A549 (cell line): ENCODE measurements at regions not wholly inside any gene's neighbourhood (a gene's known extent, or its start where the extent isn't known, plus 50 kb on each side); places are given as distances from the start of the nearest gene placed in this dataset.

Source experiments
- ATAC-seq, 2 experiments: fragments of 200-7000 bp in 1 of 2; fragments of >200 bp in 1 of 2; cut with Nextera tagmentation in 1 of 2; cut with Tn5 transposase in 1 of 2; 3 replicates each; pipeline versions ENCODE4 v1.8.0 to v1.9.1; 2018 to 2020; ENCODE audit warnings: mild to moderate bottlenecking in 1 of 2, moderate library complexity in 1 of 2
- CTCF ChIA-PET: fragments of 300-600 bp; sonication (Branson Sonifier 250); formaldehyde crosslinking; extraction: SDS; loops from one replicate; lab custom pipeline; 2021; ENCODE audit warnings: antibody characterized with exemption, inconsistent platforms; lab: Yijun Ruan, JAX
- POLR2A ChIA-PET: fragments of 350-600 bp; formaldehyde crosslinking; extraction: SDS; loops from one replicate; lab custom pipeline; 2021; ENCODE audit warnings: antibody characterized with exemption, inconsistent platforms; lab: Yijun Ruan, JAX
- DNase-seq, 2 experiments: peaks; one replicate each; pipeline versions ENCODE4 v3.0.0 to v3.0.0-alpha.2; 2011 to 2016; ENCODE audit warnings: low read depth in 1 of 2, low spot score in 1 of 2
- FAIRE-seq: peaks from 2 replicates; lab custom pipeline; 2011; peaks lifted over from hg19 to GRCh38; lab: Jason Lieb, UNC
- H3K27ac ChIP-seq, 2 experiments: fragments of >200 bp; sonication (Bioruptor Twin); formaldehyde crosslinking; 3 replicates each; pipeline ENCODE4 v1.5.1; 2016 to 2017
- H3K4me1 ChIP-seq: fragments of >200 bp; sonication (Bioruptor Twin); formaldehyde crosslinking; 3 replicates; pipeline ENCODE4 v1.6.1; 2016
- H3K4me2 ChIP-seq: fragments of >200 bp; sonication (Bioruptor Twin); formaldehyde crosslinking; 3 replicates; pipeline ENCODE4 v1.6.1; 2016
- H3K4me3 ChIP-seq: fragments of >200 bp; sonication (Bioruptor Twin); formaldehyde crosslinking; 3 replicates; pipeline ENCODE4 v1.5.1; 2016
- H3K9me3 ChIP-seq: fragments of >200 bp; sonication (Bioruptor Twin); formaldehyde crosslinking; 3 replicates; pipeline ENCODE4 v1.6.1; 2016
- BHLHE40 ChIP-seq: IDR thresholded peaks from 2 replicates; pipeline ENCODE4 v1.6.1; 2012; ENCODE audit warnings: low read depth, low read length, inconsistent platforms
- CBX8 ChIP-seq: fragments of 200-600 bp; sonication (generic); IDR thresholded peaks from 2 replicates; pipeline ENCODE4 v1.6.1; 2016
- CHD4 ChIP-seq: fragments of 200-600 bp; sonication (generic); IDR thresholded peaks from 2 replicates; pipeline ENCODE4 v1.6.1; 2016; ENCODE audit warnings: antibody characterized with exemption, mild to moderate bottlenecking, borderline replicate concordance
- EHF ChIP-seq: fragments of 250-450 bp; sonication (Bioruptor Pico); IDR thresholded peaks from 2 replicates; pipeline ENCODE4 v1.5.0; 2020; ENCODE audit warnings: mild to moderate bottlenecking
- FOSB ChIP-seq: fragments of 250-450 bp; sonication (Bioruptor Pico); IDR thresholded peaks from 2 replicates; pipeline ENCODE4 v1.5.0; 2020; ENCODE audit warnings: mild to moderate bottlenecking, moderate library complexity
- HEYL ChIP-seq: fragments of 250-450 bp; sonication (Bioruptor Pico); IDR thresholded peaks from 2 replicates; pipeline ENCODE4 v1.8.0; 2021; ENCODE audit warnings: mild to moderate bottlenecking, moderate library complexity
- JUNB ChIP-seq: fragments of >200 bp; sonication (Bioruptor Twin); formaldehyde crosslinking; IDR thresholded peaks from 2 replicates; pipeline ENCODE4 v1.6.1; 2016
- KDM1A ChIP-seq: fragments of 200-600 bp; sonication (generic); IDR thresholded peaks from 2 replicates; pipeline ENCODE4 v1.6.1; 2016; ENCODE audit warnings: low read depth, mild to moderate bottlenecking
- KDM5A ChIP-seq: fragments of 200-600 bp; sonication (generic); IDR thresholded peaks from 2 replicates; pipeline ENCODE4 v1.6.1; 2016; ENCODE audit warnings: antibody characterized with exemption, mild to moderate bottlenecking
- MAFK ChIP-seq: fragments of 450-650 bp; IDR thresholded peaks from 2 replicates; pipeline ENCODE4 v1.6.1; 2014; ENCODE audit not compliant: partially characterized antibody
- MAZ ChIP-seq: fragments of 150-350 bp; IDR thresholded peaks from 2 replicates; pipeline ENCODE4 v1.6.1; 2014; ENCODE audit warnings: antibody characterized with exemption, low read depth, low read length, borderline replicate concordance
- MYC ChIP-seq: IDR thresholded peaks from 2 replicates; pipeline ENCODE4 v1.6.1; 2012; ENCODE audit warnings: mild to moderate bottlenecking, inconsistent platforms, low read length, improper control_type of control experiment, borderline replicate concordance
- PHF8 ChIP-seq: fragments of 200-600 bp; sonication (generic); IDR thresholded peaks from 2 replicates; pipeline ENCODE4 v1.6.1; 2016; ENCODE audit warnings: low read depth, mild to moderate bottlenecking, antibody characterized with exemption, moderate library complexity, borderline replicate concordance
- POLR2A ChIP-seq: IDR thresholded peaks from 2 replicates; pipeline ENCODE4 v1.6.1; 2012; ENCODE audit warnings: mild to moderate bottlenecking, low read length
- RAD21 ChIP-seq, 2 experiments: fragments of >200 bp in 1 of 2; sonication (Bioruptor Twin) in 1 of 2; formaldehyde crosslinking in 1 of 2; IDR thresholded peaks in 1 of 2; conservative IDR thresholded peaks in 1 of 2; 2 replicates in 1 of 2; 3 replicates in 1 of 2; pipeline ENCODE4 v1.6.1; 2012 to 2018; ENCODE audit warnings: inconsistent platforms in 1 of 2
- RFX5 ChIP-seq: fragments of 450-650 bp; IDR thresholded peaks from 2 replicates; pipeline ENCODE4 v1.7.1; 2014; ENCODE audit warnings: antibody characterized with exemption, mild to moderate bottlenecking, moderate library complexity
- RNF2 ChIP-seq: fragments of 200-600 bp; sonication (generic); IDR thresholded peaks from 2 replicates; pipeline ENCODE4 v1.6.1; 2016; ENCODE audit warnings: low read depth, mild to moderate bottlenecking, antibody characterized with exemption, moderate library complexity, borderline replicate concordance
- SMC3 ChIP-seq: fragments of >200 bp; sonication (Bioruptor Twin); formaldehyde crosslinking; IDR thresholded peaks from 3 replicates; pipeline ENCODE4 v1.6.1; 2018; ENCODE audit warnings: inconsistent platforms
- SREBF2 ChIP-seq: fragments of 450-650 bp; IDR thresholded peaks from 2 replicates; pipeline ENCODE4 v1.6.1; 2014; ENCODE audit warnings: mild to moderate bottlenecking, moderate library complexity
- ZFP36 ChIP-seq: fragments of 450-650 bp; IDR thresholded peaks from 2 replicates; pipeline ENCODE4 v1.6.1; 2014; ENCODE audit warnings: borderline replicate concordance; ENCODE audit not compliant: partially characterized antibody
- ZSCAN20 ChIP-seq: fragments of 250-450 bp; sonication (Bioruptor Pico); IDR thresholded peaks from 2 replicates; pipeline ENCODE4 v1.8.0; 2022; ENCODE audit warnings: mild to moderate bottlenecking, moderate library complexity
- WGBS: methylation state at CpG from one replicate; pipeline ENCODE4 v1.1.6; 2017; ENCODE audit errors: missing lambda C conversion rate; 5-methylcytosine and 5-hydroxymethylcytosine counted together
- TF ChIP-seq, protein P1 (sequence below): IDR thresholded peaks from 2 replicates; pipeline ENCODE4 v1.6.1; 2012
- TF ChIP-seq, protein P2 (sequence below): IDR thresholded peaks from 2 replicates; pipeline ENCODE4 v1.6.1; 2012
- TF ChIP-seq, protein P3 (sequence below): fragments of 150-350 bp; IDR thresholded peaks from 2 replicates; pipeline ENCODE4 v1.6.1; 2014; ENCODE audit warnings: low read depth, mild to moderate bottlenecking, low read length

DNA sequence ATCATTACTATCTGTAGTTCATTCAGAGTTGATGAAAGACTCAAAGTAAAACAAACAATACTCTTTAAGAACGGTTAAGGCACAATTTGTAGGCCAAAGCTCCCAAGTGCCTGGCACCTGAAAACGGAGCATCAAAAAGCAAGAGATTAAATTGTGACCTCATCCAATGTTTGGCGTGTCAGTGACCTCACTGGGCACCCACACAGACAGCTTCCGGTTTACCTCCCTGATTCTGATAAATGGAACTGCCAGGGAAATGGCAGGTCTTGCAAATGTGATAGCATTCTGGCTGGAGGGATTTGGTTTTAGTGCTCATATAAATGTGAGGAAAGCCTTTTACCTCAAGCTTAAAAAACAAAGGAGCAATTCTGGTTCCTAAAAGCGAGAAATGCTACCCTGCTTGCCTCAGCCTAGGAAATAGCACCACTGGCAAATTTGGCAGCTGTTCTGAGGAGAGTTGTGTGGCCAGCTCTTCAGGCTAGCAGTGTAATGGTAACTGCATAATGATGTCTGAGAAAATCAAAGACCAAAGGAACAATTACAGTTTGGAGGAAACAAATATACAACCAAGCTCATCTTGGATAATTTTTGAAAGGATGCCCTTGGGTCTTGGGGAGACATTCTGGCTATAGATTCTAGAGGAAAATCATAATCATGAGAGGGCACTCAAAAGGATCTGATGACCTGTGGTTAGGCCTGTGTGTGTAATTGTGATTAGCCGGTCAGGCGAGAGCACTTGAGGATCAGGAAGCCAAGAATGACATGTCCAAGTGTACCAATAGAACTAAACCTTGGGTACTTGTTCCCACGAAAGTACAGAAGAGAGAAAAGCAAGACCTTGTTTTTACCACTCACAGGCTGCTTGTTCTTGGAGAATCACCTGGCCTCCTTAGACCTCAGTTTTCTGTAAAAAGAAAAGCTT lies 174.3 kb downstream of the TFAP2B start (continued):
- TF ChIP-seq EHF (no peak), KDM1A (no peak), SMC3 (no peak), RAD21 (conservative IDR thresholded peaks at IDR 0.05 in 1 of 2, IDR thresholded peaks at IDR 0.05 in 1 of 2) (no peak)
- TF ChIP-seq, protein P1, sequence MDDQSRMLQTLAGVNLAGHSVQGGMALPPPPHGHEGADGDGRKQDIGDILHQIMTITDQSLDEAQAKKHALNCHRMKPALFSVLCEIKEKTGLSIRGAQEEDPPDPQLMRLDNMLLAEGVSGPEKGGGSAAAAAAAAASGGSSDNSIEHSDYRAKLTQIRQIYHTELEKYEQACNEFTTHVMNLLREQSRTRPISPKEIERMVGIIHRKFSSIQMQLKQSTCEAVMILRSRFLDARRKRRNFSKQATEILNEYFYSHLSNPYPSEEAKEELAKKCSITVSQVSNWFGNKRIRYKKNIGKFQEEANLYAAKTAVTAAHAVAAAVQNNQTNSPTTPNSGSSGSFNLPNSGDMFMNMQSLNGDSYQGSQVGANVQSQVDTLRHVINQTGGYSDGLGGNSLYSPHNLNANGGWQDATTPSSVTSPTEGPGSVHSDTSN, result no peak
- TF ChIP-seq, all 56 proteins: peak for 0

DNA sequence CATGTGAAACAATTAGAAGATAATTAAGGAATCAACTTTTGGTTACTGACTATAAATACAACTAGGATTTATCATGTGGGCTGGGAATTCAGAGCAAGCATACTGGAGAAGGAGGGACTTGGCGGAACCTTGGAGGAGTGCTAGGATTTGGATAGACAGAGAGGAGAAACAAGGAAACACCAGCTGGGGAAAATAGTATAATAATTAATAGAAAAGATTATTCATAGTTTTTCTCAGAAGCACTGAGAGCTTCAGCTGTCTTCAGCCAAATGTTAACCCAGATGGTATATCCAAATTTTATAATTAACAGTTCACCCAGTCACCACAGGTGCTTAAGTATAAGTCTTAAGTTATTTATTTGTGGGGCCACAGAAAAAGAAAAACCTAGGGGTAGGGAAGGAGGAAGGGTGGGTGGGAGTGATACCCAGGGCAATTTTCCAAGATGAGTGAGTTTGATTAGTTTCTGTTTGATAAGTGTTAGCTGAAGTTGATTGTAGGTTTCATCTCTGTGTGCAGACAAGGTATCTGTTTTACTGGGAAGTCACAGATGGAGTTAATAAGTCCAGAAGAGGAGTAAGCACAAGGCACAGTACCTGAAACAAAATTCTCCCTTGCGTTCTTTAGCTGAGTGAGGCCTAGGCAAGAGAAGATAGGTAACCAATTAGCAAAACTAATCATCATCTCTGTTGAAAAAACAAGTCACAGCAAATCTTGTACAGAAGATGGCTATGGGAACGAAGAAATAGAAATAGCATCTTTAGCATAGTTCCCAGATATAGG lies 175.5 kb downstream of the TFAP2B start:
- no peak overlapping the region for H3K27ac ChIP-seq
- ChIA-PET CTCF (no interaction called here), POLR2A (no interaction called here)
- DNase-seq (no peak), FAIRE-seq (no peak), ATAC-seq (no peak)
- 45% methylated on average over 3 of the region's 3 CpGs for WGBS
- H3K4me2 ChIP-seq, result no peak overlapping the region
- H3K9me3 ChIP-seq, result no peaks in the 10 kb centered on the region
- no peaks in the 10 kb centered on the region for H3K4me1 ChIP-seq
- H3K4me3 ChIP-seq, result no peak overlapping the region
- TF ChIP-seq SREBF2, result no peak
- no peak for TF ChIP-seq HEYL (CRISPR knock-in tag)
- TF ChIP-seq POLR2A, result no peak
- TF ChIP-seq BHLHE40, result no peak
- TF ChIP-seq, protein P2, sequence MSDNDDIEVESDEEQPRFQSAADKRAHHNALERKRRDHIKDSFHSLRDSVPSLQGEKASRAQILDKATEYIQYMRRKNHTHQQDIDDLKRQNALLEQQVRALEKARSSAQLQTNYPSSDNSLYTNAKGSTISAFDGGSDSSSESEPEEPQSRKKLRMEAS, result no peak
- no peak for TF ChIP-seq FOSB (CRISPR knock-in tag)
- TF ChIP-seq, protein P3, sequence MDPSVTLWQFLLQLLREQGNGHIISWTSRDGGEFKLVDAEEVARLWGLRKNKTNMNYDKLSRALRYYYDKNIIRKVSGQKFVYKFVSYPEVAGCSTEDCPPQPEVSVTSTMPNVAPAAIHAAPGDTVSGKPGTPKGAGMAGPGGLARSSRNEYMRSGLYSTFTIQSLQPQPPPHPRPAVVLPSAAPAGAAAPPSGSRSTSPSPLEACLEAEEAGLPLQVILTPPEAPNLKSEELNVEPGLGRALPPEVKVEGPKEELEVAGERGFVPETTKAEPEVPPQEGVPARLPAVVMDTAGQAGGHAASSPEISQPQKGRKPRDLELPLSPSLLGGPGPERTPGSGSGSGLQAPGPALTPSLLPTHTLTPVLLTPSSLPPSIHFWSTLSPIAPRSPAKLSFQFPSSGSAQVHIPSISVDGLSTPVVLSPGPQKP, result no peak

DNA sequence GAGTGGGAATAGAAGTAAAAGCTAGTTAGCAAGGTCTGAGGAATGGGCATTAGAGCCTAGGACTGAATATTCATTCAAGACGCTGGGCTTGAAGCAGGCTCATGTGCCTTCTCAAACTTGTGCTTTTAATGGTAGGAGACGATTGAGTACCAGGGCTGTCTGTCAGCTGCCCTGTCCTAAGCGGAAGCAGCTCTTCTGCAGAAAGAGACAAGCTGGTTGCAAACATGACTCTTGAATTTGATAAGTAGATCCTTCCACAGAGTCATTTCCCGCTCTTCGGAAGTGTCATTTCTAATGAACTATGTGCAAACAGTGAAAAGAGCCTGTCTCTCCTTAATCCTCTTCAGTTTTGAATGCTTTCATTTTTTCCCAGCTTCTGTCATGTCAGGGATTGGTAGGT lies 176.4 kb downstream of the TFAP2B start:
- no peak overlapping the region for H3K4me2 ChIP-seq
- no peaks in the 10 kb centered on the region for H3K9me3 ChIP-seq
- no peaks in the 10 kb centered on the region for H3K4me1 ChIP-seq
- FAIRE-seq (no peak), ATAC-seq (no peak)
- no peak overlapping the region for H3K4me3 ChIP-seq
- POLR2A ChIA-PET, result no interaction called here
- no peak for TF ChIP-seq MAFK
- TF ChIP-seq PHF8, result no peak
- no peak for TF ChIP-seq RFX5
- TF ChIP-seq RNF2, result no peak
- TF ChIP-seq MAZ, result no peak
- TF ChIP-seq ZFP36, result no peak
- TF ChIP-seq CBX8, result no peak
- TF ChIP-seq JUNB, result no peak
- no peak for TF ChIP-seq MYC
- TF ChIP-seq CHD4, result no peak
- TF ChIP-seq ZSCAN20, result no peak
- TF ChIP-seq KDM5A, result no peak
- TF ChIP-seq, all 56 proteins: peak for 0
- CTCF ChIA-PET, result no interaction called here
- no peak for DNase-seq
- no peak overlapping the region for H3K27ac ChIP-seq
- 60% methylated on average over 5 of the region's 5 CpGs for WGBS
